Suprapubic skin (tissue), 3 donors: ENCODE measurements at regions not wholly inside any gene's neighbourhood (a gene's known extent, or its start where the extent isn't known, plus 50 kb on each side); places are given as distances from the start of the nearest gene placed in this dataset.

ENCODE experiments used
- CTCF ChIP-seq, 2 donors: fragments of 200-600 bp in 1 of 2; fragments of 450-650 bp in 1 of 2; sonication (generic) in 1 of 2; IDR thresholded peaks; one replicate each; pipeline ENCODE4 v1.5.1; 2016 to 2019; ENCODE audit warnings: antibody characterized with exemption in 2 of 2, mild to moderate bottlenecking in 1 of 2, moderate library complexity in 1 of 2
- POLR2A ChIP-seq, 2 donors: fragments of 450-650 bp; IDR thresholded peaks; one replicate each; pipeline ENCODE4 v1.6.1; 2017; ENCODE audit warnings: antibody characterized with exemption in 2 of 2, mild to moderate bottlenecking in 2 of 2, moderate library complexity in 2 of 2

- TF ChIP-seq CTCF (IDR thresholded peaks at IDR 0.05) (no peak), POLR2A (IDR thresholded peaks at IDR 0.05) (no peak)
Observed at GRCh38 chr16:64679976-64680690, 441.7 kb downstream of the CDH11 start.
